Stimulated activated CD8-positive, alpha-beta memory T cell treated with anti-CD3 and anti-CD28 coated beads, Interleukin-12 subunit alpha, Interleukin-12 subunit beta, amount 100 ng/mL, for 24 hours (primary cell): ENCODE measurements at regions not wholly inside any gene's neighbourhood (a gene's known extent, or its start where the extent isn't known, plus 50 kb on each side); places are given as distances from the start of the nearest gene placed in this dataset.

Experiments used
- DNase-seq: peaks from one replicate; pipeline ENCODE4 v3.0.0-alpha.2; 2020; ENCODE audit errors: extremely low read depth

- no peak for DNase-seq
Measured at GRCh38 chr2:226126104-226126503, 673.5 kb downstream of the IRS1 start.

GRCh38 chr2:226125176-226125883, 674.3 kb downstream of the IRS1 start:
- DNase-seq: no peak

GRCh38 chr2:226124548-226125011, 675.0 kb downstream of the IRS1 start:
- no peak for DNase-seq

GRCh38 chr2:226123300-226123699, 676.3 kb downstream of the IRS1 start:
- no peak for DNase-seq

GRCh38 chr2:226122041-226122440, 677.6 kb downstream of the IRS1 start:
- DNase-seq: no peak

- no peak for DNase-seq
Measured at GRCh38 chr2:226121046-226121738, 678.4 kb downstream of the IRS1 start.

- DNase-seq: no peak
Measured at GRCh38 chr2:226118471-226119429, 680.9 kb downstream of the IRS1 start.

GRCh38 chr2:226117510-226118065, 682.0 kb downstream of the IRS1 start:
- no peak for DNase-seq

- no peak for DNase-seq
Measured at GRCh38 chr2:226116346-226116745, 683.3 kb downstream of the IRS1 start.

GRCh38 chr2:226115832-226116200, 683.8 kb downstream of the IRS1 start:
- DNase-seq: no peak

GRCh38 chr2:226115102-226115831, 684.4 kb downstream of the IRS1 start:
- no peak for DNase-seq

- no peak for DNase-seq
Measured at GRCh38 chr2:226114436-226114835, 685.2 kb downstream of the IRS1 start.

GRCh38 chr2:226098861-226099745, 699.6 kb downstream of the NYAP2 start:
- no peak for DNase-seq

GRCh38 chr2:226095058-226095457, 695.5 kb downstream of the NYAP2 start:
- no peak for DNase-seq

- DNase-seq: no peak
Measured at GRCh38 chr2:226093364-226093763, 693.9 kb downstream of the NYAP2 start.

- no peak for DNase-seq
Measured at GRCh38 chr2:226088366-226088674, 688.8 kb downstream of the NYAP2 start.

GRCh38 chr2:226087505-226088365, 688.2 kb downstream of the NYAP2 start:
- no peak for DNase-seq

GRCh38 chr2:226087051-226087450, 687.5 kb downstream of the NYAP2 start:
- DNase-seq: no peak

- DNase-seq: no peak
Measured at GRCh38 chr2:226086190-226086589, 686.7 kb downstream of the NYAP2 start.
